Activated T-cell treated with anti-CD3 and anti-CD28 coated beads, Interleukin-2, amount 50 U/mL, for 24 hours (primary cell): ENCODE measurements at regions not wholly inside any gene's neighbourhood (a gene's known extent, or its start where the extent isn't known, plus 50 kb on each side); places are given as distances from the start of the nearest gene placed in this dataset.
"Not testable (repeated sequence)": the region's sequence is repeated elsewhere in the genome, so short reads cannot be mapped to it uniquely, and the experiment has no call there.

Source experiments
- DNase-seq: peaks from one replicate; pipeline ENCODE4 v3.0.0-alpha.2; 2020
- H3K27ac Mint-ChIP-seq: 2 replicates; pipeline ENCODE4 v1.8.0; 2020; ENCODE audit warnings: mild to moderate bottlenecking, mixed read lengths
- H3K27me3 Mint-ChIP-seq: 2 replicates; pipeline ENCODE4 v1.8.0; 2020; ENCODE audit warnings: mixed read lengths
- H3K36me3 Mint-ChIP-seq: 2 replicates; pipeline ENCODE4 v1.8.0; 2020; ENCODE audit warnings: low read depth, mixed read lengths
- H3K4me1 Mint-ChIP-seq: 2 replicates; pipeline ENCODE4 v1.8.0; 2020; ENCODE audit warnings: low read depth, mixed read lengths
- H3K4me3 Mint-ChIP-seq: 2 replicates; pipeline ENCODE4 v1.8.0; 2020; ENCODE audit warnings: mild to moderate bottlenecking, moderate library complexity, mixed read lengths
- H3K9me3 Mint-ChIP-seq: 2 replicates; pipeline ENCODE4 v1.8.0; 2020; ENCODE audit warnings: mixed read lengths

DNA sequence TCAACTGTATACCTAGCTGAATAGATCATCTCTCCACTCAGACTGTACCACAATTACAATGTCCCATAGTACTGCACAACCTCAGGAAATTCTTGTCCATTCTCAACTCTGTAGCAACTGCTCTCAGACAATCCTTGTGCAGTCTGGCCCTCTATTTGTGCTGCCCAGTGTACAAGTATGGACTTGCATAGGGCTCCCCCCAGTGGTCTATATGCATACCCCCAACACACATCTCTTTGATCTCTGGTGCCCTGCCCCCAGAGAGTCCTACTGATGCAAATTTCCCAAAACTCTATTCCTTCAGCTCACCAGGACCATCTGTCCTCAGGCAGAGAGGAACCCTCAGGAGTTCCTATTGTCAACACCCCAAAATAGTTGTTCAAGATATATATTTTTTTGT is 205.3 kb downstream of the SLCO4C1 start:
- Mint-ChIP-seq H3K4me3 (no peak overlapping the region), H3K9me3 (no peaks in the 10 kb centered on the region), H3K36me3 (no peaks in the 10 kb centered on the region), H3K4me1 (no peaks in the 10 kb centered on the region), H3K27me3 (no peaks in the 10 kb centered on the region), H3K27ac (no peak overlapping the region)
- DNase-seq, result no peak

DNA sequence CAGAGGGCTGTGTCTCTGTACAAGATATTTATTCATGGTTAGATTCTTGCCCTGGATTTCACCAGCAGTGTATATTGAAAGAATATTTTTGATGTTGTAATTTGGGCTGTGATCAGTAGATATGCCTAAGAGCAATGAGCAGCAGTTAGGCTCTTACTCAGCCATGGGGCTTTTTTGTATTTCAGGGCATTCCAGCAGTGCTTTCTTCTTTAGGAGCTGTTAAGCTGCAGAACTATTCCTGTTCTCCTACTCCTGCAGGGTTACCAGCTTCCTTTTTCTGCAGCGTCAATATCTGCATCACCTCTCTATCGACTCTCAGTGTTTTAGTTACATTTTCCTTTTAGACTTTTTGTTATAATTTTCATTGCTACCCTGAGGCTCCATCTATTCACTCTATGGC is 206.2 kb downstream of the SLCO4C1 start:
- H3K4me3 Mint-ChIP-seq, result no peak overlapping the region
- DNase-seq, result no peak
- no peaks in the 10 kb centered on the region for H3K36me3 Mint-ChIP-seq
- no peaks in the 10 kb centered on the region for H3K27me3 Mint-ChIP-seq
- no peaks in the 10 kb centered on the region for H3K4me1 Mint-ChIP-seq
- H3K27ac Mint-ChIP-seq, result no peak overlapping the region
- no peaks in the 10 kb centered on the region for H3K9me3 Mint-ChIP-seq

DNA sequence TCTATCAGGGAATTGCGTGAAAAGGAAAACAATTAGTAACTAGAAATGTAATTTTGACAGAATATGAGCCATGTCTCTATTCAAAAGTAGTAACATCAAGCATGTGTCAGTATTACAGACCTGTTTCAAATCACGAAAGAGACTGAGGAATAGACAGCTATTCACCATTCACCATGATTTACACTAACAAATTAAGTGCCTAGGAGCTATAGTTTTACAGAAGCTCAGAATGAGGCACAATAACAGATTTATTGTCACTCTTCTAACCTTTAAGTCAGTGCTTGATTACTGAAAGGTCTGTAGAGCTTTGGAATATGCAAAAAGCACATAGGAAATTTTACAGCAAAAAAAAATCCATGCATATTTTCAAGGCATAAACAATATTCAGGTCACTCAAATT is 208.2 kb downstream of the SLCO4C1 start:
- no peak overlapping the region for H3K4me3 Mint-ChIP-seq
- no peaks in the 10 kb centered on the region for H3K27me3 Mint-ChIP-seq
- H3K9me3 Mint-ChIP-seq, result no peaks in the 10 kb centered on the region
- DNase-seq, result no peak
- H3K27ac Mint-ChIP-seq, result no peak overlapping the region
- no peaks in the 10 kb centered on the region for H3K4me1 Mint-ChIP-seq
- H3K36me3 Mint-ChIP-seq, result no peaks in the 10 kb centered on the region

DNA sequence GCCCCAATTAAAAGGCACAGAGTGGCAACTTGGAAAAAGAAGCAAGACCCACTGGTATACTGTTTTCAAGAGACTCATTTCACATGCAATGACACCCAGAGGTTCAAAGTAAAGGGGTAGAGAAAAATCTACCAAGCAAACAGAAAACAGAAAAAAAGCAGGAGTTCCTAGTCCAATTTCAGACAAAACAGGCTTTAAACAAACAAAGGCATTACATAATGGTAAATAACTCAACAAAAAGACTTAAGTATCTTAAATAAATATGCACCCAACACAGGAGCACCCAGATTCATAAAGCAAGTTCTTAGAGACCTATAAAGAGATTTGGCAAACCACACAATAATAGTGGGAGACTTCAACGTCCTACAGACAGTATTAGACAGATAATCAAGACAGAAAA is 215.8 kb downstream of the SLCO4C1 start:
- peaks cover 2% of the 10 kb centered on the region for H3K9me3 Mint-ChIP-seq
- H3K27ac Mint-ChIP-seq, result no peak overlapping the region
- no peak for DNase-seq
- no peaks in the 10 kb centered on the region for H3K27me3 Mint-ChIP-seq
- H3K4me1 Mint-ChIP-seq, result no peaks in the 10 kb centered on the region
- H3K36me3 Mint-ChIP-seq, result no peaks in the 10 kb centered on the region
- H3K4me3 Mint-ChIP-seq, result no peak overlapping the region

DNA sequence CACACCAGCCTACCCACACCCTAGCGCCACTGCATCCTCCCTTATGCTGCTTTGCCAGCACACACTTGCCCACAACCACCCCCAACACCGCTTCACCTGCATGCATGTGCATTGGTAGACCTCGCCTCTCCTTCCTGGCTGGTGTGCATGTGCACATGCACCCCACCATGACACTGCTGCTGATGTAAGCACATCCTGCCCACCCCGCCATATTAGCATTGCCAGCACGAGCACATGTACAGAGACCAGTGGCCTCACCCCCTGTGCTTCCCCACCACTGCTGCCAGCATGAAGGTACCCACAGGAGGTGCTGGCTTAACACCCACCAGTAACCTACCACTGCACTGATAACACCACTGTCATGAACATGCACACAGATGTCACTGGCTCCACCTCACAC is 218.2 kb downstream of the SLCO4C1 start:
- DNase-seq, result no peak

DNA sequence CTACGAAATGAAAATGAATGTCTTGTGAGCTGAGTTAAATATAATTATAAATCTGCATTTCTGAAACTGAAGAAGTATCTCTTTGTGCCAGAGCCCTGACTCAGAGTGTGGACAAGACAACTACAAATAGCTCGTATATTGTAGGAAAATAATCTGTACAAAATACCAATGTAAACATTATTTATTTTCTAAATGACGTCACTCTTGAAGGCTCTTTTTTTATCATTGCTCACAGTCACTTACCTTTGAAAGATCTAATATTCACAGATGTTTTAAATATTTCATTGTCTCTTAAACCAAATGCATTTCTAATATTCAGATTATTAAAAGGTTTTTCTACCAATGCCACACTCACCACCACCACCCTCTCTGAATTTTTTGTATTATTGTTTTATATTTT is 226.1 kb downstream of the SLCO4C1 start:
- no peak overlapping the region for H3K27ac Mint-ChIP-seq
- no peak overlapping the region for H3K4me3 Mint-ChIP-seq
- H3K9me3 Mint-ChIP-seq, result no peaks in the 10 kb centered on the region
- H3K27me3 Mint-ChIP-seq, result no peaks in the 10 kb centered on the region
- H3K4me1 Mint-ChIP-seq, result no peaks in the 10 kb centered on the region
- no peak for DNase-seq
- no peaks in the 10 kb centered on the region for H3K36me3 Mint-ChIP-seq

More for the DNA sequence above, 218.2 kb downstream of the SLCO4C1 start:
- H3K36me3 Mint-ChIP-seq, result no peaks in the 10 kb centered on the region
- no peak overlapping the region for H3K4me3 Mint-ChIP-seq
- peaks cover 2% of the 10 kb centered on the region for H3K9me3 Mint-ChIP-seq
- H3K4me1 Mint-ChIP-seq, result no peaks in the 10 kb centered on the region
- H3K27me3 Mint-ChIP-seq, result no peaks in the 10 kb centered on the region
- no peak overlapping the region for H3K27ac Mint-ChIP-seq

DNA sequence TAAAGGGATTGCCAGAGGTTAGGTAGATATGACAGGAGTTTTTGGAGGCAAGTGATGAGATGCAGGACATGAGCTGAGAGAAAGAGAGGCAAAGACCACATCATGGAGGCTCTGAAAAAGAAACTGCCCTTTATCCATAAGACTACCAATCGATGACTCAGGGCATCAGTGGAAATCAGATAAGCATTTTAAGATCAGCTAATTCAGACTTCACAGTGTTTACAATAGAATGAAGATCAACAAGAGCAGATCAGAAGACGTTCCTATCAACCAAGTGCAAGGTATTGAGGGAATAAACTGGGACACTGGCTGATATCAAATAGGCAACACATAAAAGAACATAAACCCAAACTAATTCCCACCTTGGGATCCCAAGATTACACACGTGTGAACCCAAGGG is 227.2 kb downstream of the SLCO4C1 start:
- Mint-ChIP-seq H3K4me3 (no peak overlapping the region), H3K27ac (no peak overlapping the region), H3K36me3 (no peaks in the 10 kb centered on the region), H3K27me3 (no peaks in the 10 kb centered on the region), H3K4me1 (no peaks in the 10 kb centered on the region), H3K9me3 (no peaks in the 10 kb centered on the region)
- no peak for DNase-seq

DNA sequence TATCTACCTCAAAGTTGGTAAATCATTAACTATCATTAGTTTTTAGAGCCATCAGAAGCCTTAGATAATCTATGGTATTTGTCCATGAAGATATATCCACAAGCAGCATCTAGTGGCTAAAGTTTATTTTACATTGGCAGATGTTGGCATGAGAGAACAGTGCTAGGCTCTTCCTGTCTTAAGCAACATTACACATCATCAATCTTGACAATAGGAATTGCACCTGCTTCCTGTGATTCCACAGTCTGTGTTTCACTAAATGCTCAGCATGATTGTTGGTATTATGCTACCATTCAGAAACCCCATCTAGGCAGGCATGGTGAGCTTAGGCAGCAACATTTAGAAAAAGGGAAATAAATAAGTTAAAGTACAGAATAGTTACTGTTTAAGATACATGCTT is 246.6 kb downstream of the SLCO4C1 start:
- no peaks in the 10 kb centered on the region for H3K9me3 Mint-ChIP-seq
- no peaks in the 10 kb centered on the region for H3K4me1 Mint-ChIP-seq
- no peaks in the 10 kb centered on the region for H3K27me3 Mint-ChIP-seq
- no peak overlapping the region for H3K27ac Mint-ChIP-seq
- no peak for DNase-seq
- H3K36me3 Mint-ChIP-seq, result no peaks in the 10 kb centered on the region
- H3K4me3 Mint-ChIP-seq, result no peak overlapping the region

DNA sequence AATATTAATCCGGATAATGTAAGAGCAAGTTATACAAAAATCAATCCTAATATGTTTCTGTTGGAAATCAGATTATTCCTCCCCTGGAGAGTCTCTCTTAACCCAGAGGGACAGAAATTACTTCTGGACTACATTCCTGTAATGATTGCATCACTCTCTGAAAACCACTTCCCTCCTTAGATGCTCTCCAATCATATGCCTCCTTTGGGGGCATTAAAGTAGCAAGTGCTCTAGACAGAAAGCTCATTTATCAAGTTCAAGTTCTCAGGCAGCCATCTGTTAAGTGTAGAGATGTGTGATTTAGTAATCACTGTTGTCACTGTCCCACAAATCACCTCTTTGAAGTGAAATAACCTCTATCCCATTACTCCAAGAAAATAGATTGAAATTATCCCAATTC is 247.1 kb downstream of the SLCO4C1 start:
- H3K27ac Mint-ChIP-seq, result no peak overlapping the region
- no peaks in the 10 kb centered on the region for H3K36me3 Mint-ChIP-seq
- no peaks in the 10 kb centered on the region for H3K4me1 Mint-ChIP-seq
- no peak for DNase-seq
- H3K4me3 Mint-ChIP-seq, result no peak overlapping the region
- H3K27me3 Mint-ChIP-seq, result no peaks in the 10 kb centered on the region
- H3K9me3 Mint-ChIP-seq, result no peaks in the 10 kb centered on the region

DNA sequence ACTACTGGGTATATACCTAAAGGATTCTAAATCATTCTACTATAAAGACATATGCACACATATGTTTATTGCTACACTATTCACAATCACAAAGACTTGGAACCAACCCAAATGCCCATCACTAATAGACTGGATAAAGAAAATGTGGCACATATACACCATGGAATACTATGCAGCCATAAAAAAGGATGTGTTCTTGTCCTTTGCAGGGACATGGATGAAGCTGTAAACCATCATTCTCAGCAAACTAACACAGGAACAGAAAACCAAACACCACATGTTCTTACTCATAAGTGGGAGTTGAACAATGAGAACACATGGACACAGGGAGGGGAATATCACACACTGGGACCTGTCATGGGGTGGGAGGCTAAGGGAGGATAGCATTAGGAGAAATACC is 249.0 kb downstream of the SLCO4C1 start:
- H3K36me3 Mint-ChIP-seq, H3K4me3 Mint-ChIP-seq, H3K27me3 Mint-ChIP-seq, H3K4me1 Mint-ChIP-seq, DNase-seq, H3K27ac Mint-ChIP-seq, H3K9me3 Mint-ChIP-seq: not testable (repeated sequence)

DNA sequence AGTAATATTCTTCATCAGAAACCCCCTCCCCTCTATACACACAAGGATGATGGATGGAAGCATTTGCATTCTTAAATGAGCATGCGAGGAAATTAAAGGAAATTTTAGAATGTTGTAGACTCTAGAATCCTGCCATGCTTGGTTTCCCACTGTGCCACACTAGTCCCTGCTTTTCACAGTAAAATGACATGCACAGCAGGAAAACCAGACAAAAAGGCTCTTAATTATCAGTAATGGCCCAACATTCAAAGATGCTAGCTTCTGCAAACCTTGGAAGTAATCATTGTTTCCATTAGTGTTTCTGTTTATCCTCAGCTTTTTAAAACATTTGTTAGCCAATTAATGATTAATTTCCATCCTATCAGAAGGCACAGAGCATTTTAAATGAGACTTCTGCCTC is 255.8 kb downstream of the SLCO4C1 start:
- Mint-ChIP-seq H3K27me3 (no peaks in the 10 kb centered on the region), H3K9me3 (no peaks in the 10 kb centered on the region), H3K4me3 (no peak overlapping the region), H3K36me3 (no peaks in the 10 kb centered on the region), H3K4me1 (no peaks in the 10 kb centered on the region), H3K27ac (no peak overlapping the region)
- DNase-seq, result no peak

DNA sequence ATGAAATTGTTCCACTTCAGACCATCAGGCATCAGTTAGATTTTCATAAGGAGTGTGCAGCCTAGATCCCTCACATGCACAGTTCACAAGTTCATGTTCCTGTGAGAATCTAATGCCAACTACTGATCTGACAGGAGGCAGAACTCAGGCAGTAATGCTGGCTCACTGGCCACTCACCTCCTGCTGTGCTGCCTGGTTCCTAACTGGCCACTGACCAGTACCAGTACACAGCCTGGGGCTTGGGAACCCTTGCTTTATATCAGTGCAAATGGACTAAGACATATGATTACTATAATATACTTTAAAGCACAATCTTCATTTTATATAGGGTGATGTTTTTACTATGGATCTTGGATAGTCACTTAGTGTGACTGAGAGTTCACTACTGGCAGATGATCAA is 259.2 kb downstream of the SLCO4C1 start:
- Mint-ChIP-seq H3K4me1 (no peaks in the 10 kb centered on the region), H3K27me3 (no peaks in the 10 kb centered on the region), H3K4me3 (no peak overlapping the region), H3K27ac (no peak overlapping the region), H3K36me3 (no peaks in the 10 kb centered on the region), H3K9me3 (no peaks in the 10 kb centered on the region)
- no peak for DNase-seq

DNA sequence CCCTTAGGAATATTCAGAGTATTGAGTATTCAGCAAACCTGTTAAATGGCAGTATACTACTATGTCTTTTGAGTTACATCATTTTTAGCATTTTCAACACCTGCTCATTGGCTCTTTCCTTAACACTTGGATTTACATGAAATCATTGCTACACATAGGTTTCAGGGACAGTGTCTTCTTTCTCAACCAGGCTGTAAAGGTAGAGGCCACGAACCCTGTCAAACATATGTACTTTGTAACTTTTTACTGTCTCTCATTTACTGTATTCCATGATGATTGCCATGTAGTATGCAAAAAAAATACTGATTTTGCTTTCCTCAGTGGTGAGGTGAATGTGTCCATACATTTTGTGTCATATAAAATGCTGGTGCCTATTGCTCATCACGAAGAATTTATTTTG is 264.4 kb downstream of the SLCO4C1 start:
- Mint-ChIP-seq H3K36me3 (no peaks in the 10 kb centered on the region), H3K27ac (no peak overlapping the region), H3K4me3 (no peak overlapping the region), H3K9me3 (no peaks in the 10 kb centered on the region), H3K4me1 (no peaks in the 10 kb centered on the region), H3K27me3 (no peaks in the 10 kb centered on the region)
- DNase-seq, result no peak

DNA sequence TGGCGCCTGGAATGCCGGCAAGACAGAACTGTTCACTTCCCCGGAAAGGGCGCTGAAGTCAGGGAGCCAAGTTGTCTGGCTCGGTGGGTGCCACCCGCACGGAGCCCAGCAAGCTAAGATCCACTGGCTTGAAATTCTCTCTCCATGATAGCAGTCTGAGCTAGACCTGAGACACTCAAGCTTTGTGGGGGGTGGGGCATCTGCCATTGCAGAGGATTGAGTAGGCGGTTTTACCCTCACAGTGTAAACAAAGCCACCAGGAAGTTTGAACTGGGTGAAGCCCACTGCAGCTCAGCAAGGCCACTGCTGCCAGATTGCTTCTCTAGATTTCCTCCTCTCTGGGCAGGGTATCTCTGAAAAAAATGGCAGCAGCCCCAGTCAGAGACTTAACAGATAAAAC is 277.4 kb downstream of the SLCO4C1 start:
- H3K9me3 Mint-ChIP-seq, result no peaks in the 10 kb centered on the region
- no peaks in the 10 kb centered on the region for H3K4me1 Mint-ChIP-seq
- DNase-seq, result no peak
- no peak overlapping the region for H3K27ac Mint-ChIP-seq
- no peak overlapping the region for H3K4me3 Mint-ChIP-seq
- no peaks in the 10 kb centered on the region for H3K27me3 Mint-ChIP-seq
- no peaks in the 10 kb centered on the region for H3K36me3 Mint-ChIP-seq

DNA sequence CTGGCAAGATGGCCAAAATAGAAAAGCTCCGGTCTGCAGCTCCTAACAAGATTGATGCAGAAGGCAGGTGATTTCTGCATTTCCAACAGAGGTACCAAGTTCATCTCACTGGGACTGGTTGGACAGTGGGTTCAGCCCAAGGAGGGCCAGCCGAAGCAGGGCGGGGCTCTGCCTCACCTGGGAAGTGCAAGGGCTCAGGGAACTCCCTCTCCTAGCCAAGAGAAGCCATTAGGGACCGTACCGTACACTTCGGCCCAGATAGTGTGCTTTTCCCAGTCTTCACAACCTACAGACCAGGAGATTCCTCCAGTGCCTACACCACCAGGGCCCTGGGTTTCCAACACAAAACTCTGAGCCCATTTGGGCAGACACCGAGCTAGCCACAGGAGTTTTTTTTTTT is 277.8 kb downstream of the SLCO4C1 start:
- DNase-seq, result no peak
- Mint-ChIP-seq H3K9me3 (no peaks in the 10 kb centered on the region), H3K4me3 (no peak overlapping the region), H3K36me3 (no peaks in the 10 kb centered on the region), H3K27ac (no peak overlapping the region), H3K27me3 (no peaks in the 10 kb centered on the region), H3K4me1 (no peaks in the 10 kb centered on the region)

DNA sequence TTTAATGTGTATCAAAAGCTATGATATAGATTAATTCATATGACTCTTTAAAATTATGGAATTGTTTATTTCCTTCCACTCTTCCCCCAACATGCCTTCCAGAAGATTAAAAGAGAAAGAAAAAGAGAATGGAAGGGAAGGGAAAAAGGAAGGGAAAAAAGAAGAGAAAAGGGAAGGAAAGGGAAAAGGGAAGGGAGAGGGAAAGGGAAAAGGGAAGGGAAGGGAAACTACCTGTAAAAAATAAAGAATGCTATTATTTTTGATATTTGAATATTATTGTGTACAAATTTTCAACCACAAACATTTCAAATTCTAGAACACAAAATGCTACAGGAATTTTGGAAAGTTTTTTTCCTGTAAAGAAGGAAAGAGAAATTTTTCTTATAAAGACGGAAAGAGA is 281.7 kb downstream of the SLCO4C1 start:
- no peak for DNase-seq
- Mint-ChIP-seq H3K9me3 (no peaks in the 10 kb centered on the region), H3K4me3 (no peak overlapping the region), H3K27ac (no peak overlapping the region), H3K4me1 (no peaks in the 10 kb centered on the region), H3K27me3 (no peaks in the 10 kb centered on the region), H3K36me3 (no peaks in the 10 kb centered on the region)
